Tibial nerve (tissue), 4 donors: ENCODE measurements at regions not wholly inside any gene's neighbourhood (a gene's known extent, or its start where the extent isn't known, plus 50 kb on each side); places are given as distances from the start of the nearest gene placed in this dataset.

Experiments
- DNase-seq, 2 donors: peaks; one replicate each; pipeline ENCODE4 v3.0.0-alpha.2; 2019; ENCODE audit warnings: low spot score in 2 of 2
- H3K27ac ChIP-seq, 4 donors: fragments of 200-600 bp; sonication (generic) in 3 of 4; one replicate each; pipeline ENCODE4 v1.5.1; 2017 to 2019; ENCODE audit warnings: mild to moderate bottlenecking in 1 of 4
- H3K27me3 ChIP-seq, 2 donors: fragments of 200-600 bp; sonication (generic) in 1 of 2; one replicate each; pipeline versions ENCODE4 v1.5.1 to v1.6.0; 2017 to 2019
- H3K36me3 ChIP-seq, 3 donors: fragments of 200-600 bp; sonication (generic); one replicate each; pipeline ENCODE4 v1.5.1; 2018 to 2019
- H3K4me1 ChIP-seq, 4 donors: fragments of 200-600 bp; sonication (generic) in 3 of 4; one replicate each; pipeline ENCODE4 v1.5.1; 2017 to 2019
- H3K4me3 ChIP-seq, 4 donors: fragments of 200-600 bp; sonication (generic) in 3 of 4; one replicate each; pipeline ENCODE4 v1.5.1; 2017 to 2019; ENCODE audit warnings: mild to moderate bottlenecking in 1 of 4, moderate library complexity in 1 of 4
- H3K9me3 ChIP-seq, 4 donors: fragments of 200-600 bp; sonication (generic) in 3 of 4; one replicate each; pipeline ENCODE4 v1.5.1; 2017 to 2019
- CTCF ChIP-seq, 5 experiments: fragments of 200-600 bp in 3 of 5; fragments of 450-650 bp in 2 of 5; sonication (generic) in 3 of 5; IDR thresholded peaks; one replicate each; pipeline ENCODE4 v1.5.1; 2016 to 2019; ENCODE audit warnings: antibody characterized with exemption in 5 of 5, mild to moderate bottlenecking in 3 of 5, moderate library complexity in 2 of 5
- EP300 ChIP-seq, 2 donors: sonication (generic); formaldehyde crosslinking; IDR thresholded peaks; one replicate each; pipeline ENCODE4 v1.6.1; 2017; ENCODE audit warnings: antibody characterized with exemption in 2 of 2, mild to moderate bottlenecking in 1 of 2
- POLR2A ChIP-seq, 2 donors: fragments of 450-650 bp; IDR thresholded peaks; one replicate each; pipeline ENCODE4 v1.6.1; 2017; ENCODE audit warnings: antibody characterized with exemption in 2 of 2, mild to moderate bottlenecking in 2 of 2, moderate library complexity in 2 of 2
- WGBS, 2 donors: methylation state at CpG; one replicate each; pipeline ENCODE4 v1.1.5; 2018; 5-methylcytosine and 5-hydroxymethylcytosine counted together

GRCh38 chr6:169956580-169956979, 205.2 kb downstream of the ERMARD start:
- H3K36me3 ChIP-seq = no peaks in the 10 kb centered on the region
- H3K4me1 ChIP-seq = peaks cover 0 to 3% (median 0%) of the 10 kb centered on the region in 4 donors
- H3K27ac ChIP-seq = no peak overlapping the region
- H3K27me3 ChIP-seq = peaks cover 0 to 7% of the 10 kb centered on the region in 2 donors
- DNase-seq = no peak
- TF ChIP-seq EP300 (IDR thresholded peaks at IDR 0.05) = no peak
- TF ChIP-seq POLR2A (IDR thresholded peaks at IDR 0.05) = no peak
- no peak for TF ChIP-seq CTCF (IDR thresholded peaks at IDR 0.05)
- WGBS, 2 donors = 85 to 92% methylated on average over 5 to 8 of the region's 9 CpGs
- no peak overlapping the region for H3K4me3 ChIP-seq
- no peaks in the 10 kb centered on the region for H3K9me3 ChIP-seq

GRCh38 chr6:169955731-169956437, 204.5 kb downstream of the ERMARD start:
- Histone ChIP-seq H3K9me3 (no peaks in the 10 kb centered on the region), H3K4me1 (no peaks in the 10 kb centered on the region), H3K27me3 (peaks cover 0 to under 1% of the 10 kb centered on the region in 2 donors), H3K27ac (no peak overlapping the region), H3K36me3 (no peaks in the 10 kb centered on the region), H3K4me3 (no peak overlapping the region)
- DNase-seq = no peak
- no peak for TF ChIP-seq CTCF (IDR thresholded peaks at IDR 0.05)
- WGBS, 2 donors = 59 to 60% methylated on average over 17 of the region's 19 CpGs

GRCh38 chr6:169954977-169955376, 203.6 kb downstream of the ERMARD start:
- Histone ChIP-seq H3K4me3 (no peak overlapping the region), H3K9me3 (no peaks in the 10 kb centered on the region), H3K27ac (no peak overlapping the region), H3K27me3 (no peaks in the 10 kb centered on the region), H3K36me3 (no peaks in the 10 kb centered on the region), H3K4me1 (no peaks in the 10 kb centered on the region)
- WGBS, 2 donors = 97% methylated on average over 1 of the region's 1 CpG
- DNase-seq = no peak
- TF ChIP-seq POLR2A (IDR thresholded peaks at IDR 0.05) (no peak), CTCF (IDR thresholded peaks at IDR 0.05) (no peak), EP300 (IDR thresholded peaks at IDR 0.05) (no peak)

GRCh38 chr6:169953686-169954085, 202.3 kb downstream of the ERMARD start:
- Histone ChIP-seq H3K36me3 (no peaks in the 10 kb centered on the region), H3K4me1 (no peaks in the 10 kb centered on the region), H3K4me3 (no peak overlapping the region), H3K27me3 (no peaks in the 10 kb centered on the region), H3K27ac (no peak overlapping the region), H3K9me3 (no peaks in the 10 kb centered on the region)
- 54 to 61% methylated on average over 3 of the region's 3 CpGs for WGBS, 2 donors
- TF ChIP-seq EP300 (IDR thresholded peaks at IDR 0.05) = no peak
- TF ChIP-seq POLR2A (IDR thresholded peaks at IDR 0.05) = no peak
- TF ChIP-seq CTCF (IDR thresholded peaks at IDR 0.05) = no peak
- DNase-seq = no peak

- TF ChIP-seq EP300 (IDR thresholded peaks at IDR 0.05) (no peak), POLR2A (IDR thresholded peaks at IDR 0.05) (no peak), CTCF (IDR thresholded peaks at IDR 0.05) (no peak)
- no peak for DNase-seq
- 84 to 90% methylated on average over 2 of the region's 2 CpGs for WGBS, 2 donors
Measured at GRCh38 chr6:169950558-169950957, 199.1 kb downstream of the ERMARD start.

More at GRCh38 chr6:169950558-169950957, 199.1 kb downstream of the ERMARD start:
- Histone ChIP-seq H3K4me3 (no peak overlapping the region), H3K27ac (no peak overlapping the region), H3K9me3 (no peaks in the 10 kb centered on the region), H3K27me3 (no peaks in the 10 kb centered on the region), H3K36me3 (no peaks in the 10 kb centered on the region), H3K4me1 (no peaks in the 10 kb centered on the region)
